CD4-positive, alpha-beta T cell treated with Interleukin-4 for 1 hour (primary cell): ENCODE measurements at regions not wholly inside any gene's neighbourhood (a gene's known extent, or its start where the extent isn't known, plus 50 kb on each side); places are given as distances from the start of the nearest gene placed in this dataset.
"Not testable (repeated sequence)": the region's sequence is repeated elsewhere in the genome, so short reads cannot be mapped to it uniquely, and the experiment has no call there.

ENCODE experiments used
- DNase-seq, 2 donors: peaks; one replicate each; pipeline ENCODE4 v3.0.0-alpha.2; 2020 to 2022

DNA sequence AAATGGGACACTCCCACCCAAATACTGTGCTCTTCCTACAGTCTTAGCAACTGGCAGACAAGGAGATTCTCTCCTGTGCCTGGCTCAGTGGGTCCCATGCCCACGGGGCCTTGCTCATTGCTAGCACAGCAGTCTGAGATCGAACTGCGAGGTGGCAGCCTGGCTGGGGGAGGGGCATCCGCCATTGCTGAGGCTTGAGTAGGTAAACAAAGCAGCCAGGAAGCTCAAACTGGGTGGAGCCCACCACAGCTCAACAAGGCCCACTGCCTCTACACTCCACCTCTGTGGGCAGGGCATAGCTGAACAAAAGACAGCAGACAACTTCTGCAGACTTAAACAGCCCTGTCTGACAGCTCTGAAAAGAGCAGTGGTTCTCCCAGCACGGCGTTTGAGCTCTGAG lies 174.8 kb downstream of the COL12A1 start:
- not testable (repeated sequence) for DNase-seq

DNA sequence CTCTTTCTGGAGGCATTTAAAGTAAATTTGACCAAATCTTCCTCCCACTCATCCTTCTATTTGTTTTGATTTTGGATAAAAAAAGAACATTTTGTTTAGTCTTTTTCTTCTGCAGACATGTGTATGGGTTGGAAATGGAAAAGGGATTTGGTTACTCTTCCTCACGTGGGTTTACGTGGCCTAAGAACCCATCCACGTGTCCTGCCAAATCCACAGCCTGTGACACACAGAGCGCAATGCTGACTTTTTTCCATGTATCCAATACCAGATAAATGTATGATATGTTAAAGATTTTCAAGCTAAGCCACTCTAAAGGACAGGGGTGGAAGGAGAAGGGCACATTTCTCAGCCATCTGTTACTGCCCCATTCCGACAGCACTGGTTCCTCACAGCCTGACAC lies 176.5 kb downstream of the COL12A1 start:
- no peak for DNase-seq

DNA sequence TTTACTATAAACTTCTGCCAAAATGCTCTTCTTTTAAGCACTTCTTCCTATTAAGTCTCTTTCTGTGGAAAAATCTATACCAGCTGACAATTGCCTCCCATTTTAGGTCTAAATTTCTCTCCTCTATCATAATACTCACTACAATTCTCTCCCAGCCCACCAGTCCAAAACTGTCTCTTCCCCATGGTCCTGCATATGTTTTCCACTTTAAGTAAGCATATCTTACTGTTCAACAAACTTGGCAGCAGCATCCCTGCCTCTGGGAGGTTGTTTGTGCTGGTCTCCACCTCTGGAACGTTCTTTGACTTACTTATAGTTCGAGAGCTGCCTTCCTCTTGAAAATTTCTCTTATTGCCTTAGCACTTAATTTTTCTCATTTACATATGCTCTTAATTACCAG lies 180.5 kb downstream of the COL12A1 start:
- DNase-seq, result no peak

DNA sequence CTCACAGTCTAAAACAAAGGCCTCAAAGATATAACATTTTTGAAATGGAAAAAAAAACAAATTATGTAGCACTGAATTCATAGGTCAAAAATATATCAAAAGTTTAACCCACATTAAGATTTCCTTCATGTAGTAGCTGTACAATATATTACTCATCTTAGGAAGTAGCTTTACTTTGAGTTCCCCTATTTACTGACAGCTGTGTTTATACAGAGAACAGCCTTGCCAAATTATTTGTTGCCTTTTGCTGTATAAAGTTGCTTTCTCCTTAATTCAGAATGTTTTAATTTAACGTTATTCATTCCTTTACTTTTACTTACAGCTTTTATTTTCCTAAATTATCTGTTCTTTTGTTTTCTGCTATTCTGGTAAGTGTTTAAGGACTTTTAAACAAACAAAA lies 181.0 kb downstream of the COL12A1 start:
- DNase-seq, result no peak

DNA sequence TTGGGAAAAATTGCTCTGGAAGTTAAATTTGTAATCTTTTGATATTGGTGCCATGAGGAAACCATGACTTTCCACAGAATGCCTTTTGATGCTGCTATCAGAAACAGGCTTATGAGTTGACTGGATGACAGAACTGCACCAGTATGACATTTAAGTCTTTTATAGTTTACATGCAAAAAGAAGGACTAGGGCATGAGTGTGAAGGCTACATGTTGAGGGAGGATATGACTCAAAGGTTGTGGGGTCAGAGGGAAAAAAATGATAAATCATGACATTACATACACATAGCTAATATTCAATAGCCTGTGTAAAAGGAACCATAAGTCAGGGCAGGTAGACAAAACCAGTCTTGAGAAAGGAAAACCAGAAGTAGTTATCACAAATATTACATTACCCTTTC lies 182.2 kb downstream of the COL12A1 start:
- no peak for DNase-seq

DNA sequence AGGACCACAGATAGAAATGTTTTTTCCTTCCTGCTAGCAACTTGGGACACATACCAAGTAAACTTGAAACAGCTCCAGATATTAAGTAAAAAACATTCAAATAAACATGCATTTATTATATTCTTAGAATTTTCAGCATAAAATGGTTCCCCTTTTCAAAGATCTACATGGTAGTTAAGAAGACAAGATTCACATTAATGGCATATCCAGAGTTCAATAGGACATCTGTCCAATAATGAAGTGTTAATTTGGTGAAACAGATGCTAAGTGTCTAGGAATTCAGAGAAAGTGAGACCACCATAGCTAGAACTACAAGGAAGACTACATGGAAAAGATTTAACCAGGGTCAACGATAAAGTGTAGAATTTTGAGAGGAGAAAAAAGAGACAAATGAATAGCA lies 184.9 kb downstream of the COL12A1 start:
- DNase-seq, result no peak

DNA sequence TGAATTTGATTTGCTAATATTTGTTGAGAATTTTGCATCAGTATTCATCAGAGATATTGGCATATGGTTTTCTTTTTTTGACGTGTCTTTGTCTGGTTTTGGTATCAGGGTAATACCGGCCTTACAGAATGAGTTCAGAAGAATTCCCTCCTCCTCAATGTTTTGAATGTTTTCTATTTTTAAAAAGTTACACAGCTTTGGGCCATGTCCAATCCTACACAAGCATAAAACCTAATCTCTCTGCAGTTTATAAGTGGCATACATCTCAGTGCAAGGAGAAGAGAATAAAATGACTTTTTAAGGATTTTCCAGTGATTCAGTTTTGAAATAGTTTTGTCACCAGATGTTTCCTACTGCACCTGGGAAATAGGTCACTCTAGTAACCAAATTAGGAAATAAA lies 185.5 kb downstream of the COL12A1 start:
- DNase-seq, result no peak

DNA sequence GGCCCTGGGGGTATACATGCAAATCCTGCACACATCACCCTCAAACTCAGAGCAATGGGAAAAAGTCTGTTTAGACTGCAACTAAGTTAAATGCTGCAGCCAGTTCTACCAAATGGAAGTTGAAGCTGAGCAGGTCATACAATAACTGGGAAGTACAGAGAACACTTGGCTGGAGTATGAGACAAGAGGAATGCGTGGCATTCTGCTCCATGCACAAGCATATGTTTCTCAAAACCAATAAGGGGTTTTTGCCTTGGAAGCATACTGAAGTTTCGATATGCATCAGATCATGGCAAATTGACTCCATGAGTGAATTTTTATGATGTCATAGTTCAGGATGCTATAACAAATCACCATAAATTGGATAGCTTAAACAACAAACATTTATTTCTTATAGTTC lies 193.8 kb downstream of the COL12A1 start:
- no peak for DNase-seq

DNA sequence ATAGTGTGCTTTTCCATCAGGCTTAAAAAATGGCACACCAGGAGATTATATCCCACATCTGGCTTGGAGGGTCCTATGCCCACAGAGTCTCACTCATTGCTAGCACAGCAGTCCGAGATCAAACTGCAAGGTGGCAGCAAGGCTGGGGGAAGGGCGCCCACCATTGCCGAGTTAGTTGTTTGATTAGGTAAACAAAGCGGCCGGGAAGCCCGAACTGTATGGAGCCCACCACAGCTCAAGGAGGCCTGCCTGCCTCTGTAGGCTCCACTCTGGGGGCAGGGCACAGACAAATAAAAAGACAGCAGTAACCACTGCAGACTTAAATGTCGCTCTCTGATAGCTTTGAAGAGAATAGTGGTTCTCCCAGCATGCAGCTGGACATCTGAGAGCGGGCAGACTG lies 201.9 kb downstream of the COL12A1 start:
- DNase-seq, result not testable (repeated sequence)

DNA sequence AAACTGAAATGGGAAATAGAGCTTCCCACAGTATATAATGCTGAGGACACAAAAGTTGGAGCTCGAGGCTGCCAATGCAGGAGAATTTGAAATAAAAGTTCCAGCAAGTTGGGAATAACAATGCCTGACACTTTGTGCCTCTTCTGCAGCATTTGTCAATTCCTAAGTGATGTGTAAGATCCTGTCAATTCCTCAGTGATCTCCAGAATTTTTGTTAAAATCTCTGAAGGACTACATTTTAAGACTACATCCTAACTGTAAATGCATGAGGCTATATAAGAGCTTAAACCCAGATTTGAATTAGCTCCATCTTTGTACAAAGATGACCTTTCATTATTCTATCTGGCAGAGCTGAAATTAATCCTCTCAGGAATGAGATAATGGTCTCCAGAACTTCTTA lies 208.2 kb downstream of the COL12A1 start:
- DNase-seq, result no peak

DNA sequence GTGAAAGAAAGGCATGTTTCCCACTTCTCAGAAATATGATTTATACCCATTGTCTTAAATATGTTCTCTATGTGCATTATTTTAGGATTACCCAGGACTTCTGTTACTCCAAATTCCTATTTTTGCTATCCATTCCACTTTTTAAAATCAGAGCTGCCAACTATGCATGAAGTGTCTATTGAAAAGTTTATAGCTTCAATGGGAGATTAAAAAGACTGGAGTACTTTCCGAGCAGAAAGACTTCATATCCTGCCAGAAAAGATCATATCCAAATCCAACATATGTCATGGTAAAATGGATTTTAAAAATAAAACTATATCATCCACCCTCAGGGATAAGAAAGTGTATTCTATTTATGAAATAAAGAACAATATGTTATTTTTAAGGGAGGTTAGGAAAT lies 212.7 kb downstream of the COL12A1 start:
- no peak for DNase-seq

DNA sequence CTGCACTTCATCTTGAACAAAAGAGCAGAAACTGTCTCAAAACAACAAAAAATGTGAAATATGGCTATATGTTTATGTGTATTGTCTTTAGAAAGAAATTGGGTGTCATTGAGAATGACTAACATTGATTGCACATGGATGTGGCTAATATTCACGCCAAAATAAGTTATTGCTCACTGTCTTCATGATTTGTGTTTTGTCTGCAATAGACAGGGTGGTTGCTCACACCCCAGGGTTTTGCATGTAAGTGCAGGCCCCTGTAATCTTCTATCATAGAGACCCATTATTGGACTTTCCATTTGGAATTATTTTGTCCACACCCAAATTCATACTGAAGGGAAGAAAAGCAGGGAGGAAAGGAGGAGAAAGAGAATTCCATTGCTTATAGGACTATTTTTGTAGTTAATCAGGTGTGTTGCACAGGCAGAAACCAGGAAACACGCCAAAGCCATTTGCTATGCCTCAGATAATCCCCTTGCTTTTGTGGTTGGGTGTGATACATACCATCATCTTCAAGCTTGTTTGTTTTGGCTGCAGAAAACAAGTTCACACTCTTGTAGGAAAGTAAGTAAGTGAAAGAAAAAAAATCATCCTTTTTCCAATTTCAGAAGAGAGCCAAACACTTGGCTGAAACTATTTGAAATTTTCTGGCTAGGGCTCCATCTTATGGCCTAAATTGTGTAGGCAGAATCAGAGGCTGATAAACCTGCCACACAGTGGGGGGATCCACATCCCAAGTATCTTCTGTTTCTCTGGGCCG lies 214.1 kb downstream of the COL12A1 start:
- DNase-seq, result no peak

DNA sequence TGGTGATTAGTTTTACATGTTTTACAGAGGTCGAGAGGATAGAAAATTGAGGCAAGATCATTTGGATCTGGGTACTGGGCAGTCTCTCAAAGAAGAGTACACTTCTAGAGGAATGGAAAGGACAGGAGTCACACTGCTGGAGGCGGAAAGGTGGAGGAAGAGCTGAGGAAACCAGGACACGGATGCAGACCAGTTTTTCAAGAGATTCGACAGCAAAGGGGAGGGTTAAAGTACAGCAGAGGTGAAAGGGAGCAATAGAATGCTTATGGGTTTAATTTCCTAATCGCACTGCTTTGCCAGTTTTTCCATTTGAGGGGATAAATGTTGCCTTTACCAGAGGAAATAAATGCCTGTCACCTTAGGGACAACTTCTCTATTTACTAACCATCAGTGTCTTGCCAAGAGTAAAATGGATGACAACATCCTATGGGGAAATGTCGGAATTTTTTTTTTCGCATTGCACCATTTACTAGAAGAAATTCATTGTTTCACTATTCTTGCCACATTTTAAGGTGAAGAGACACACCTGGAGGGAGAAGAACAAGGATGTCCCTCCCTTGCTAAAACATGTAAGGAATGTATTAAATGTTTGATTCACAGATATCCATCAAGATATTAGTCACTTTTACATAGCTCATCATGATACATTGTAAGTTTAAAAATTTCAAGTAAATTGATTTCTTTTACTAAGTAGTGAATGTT lies 226.6 kb downstream of the COL12A1 start:
- no peak for DNase-seq

DNA sequence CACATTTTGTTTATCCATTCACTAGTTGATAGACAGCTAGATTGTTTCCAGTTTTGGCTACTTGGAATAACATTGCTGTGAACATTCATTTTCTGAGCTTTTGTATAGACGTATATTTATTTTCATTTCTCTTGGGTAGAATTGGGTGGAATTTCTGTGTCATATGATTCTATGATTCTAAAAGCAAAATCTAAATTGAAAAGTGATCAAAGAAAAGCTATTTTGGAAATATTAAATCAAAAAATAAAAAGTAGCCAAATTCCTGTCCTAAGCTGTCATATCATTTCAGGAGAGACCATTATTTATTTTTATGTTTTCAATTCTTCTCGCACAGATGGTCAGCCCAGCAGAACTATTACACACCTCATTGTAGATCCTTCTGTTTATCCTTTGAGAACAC lies 229.2 kb downstream of the COL12A1 start:
- no peak for DNase-seq

DNA sequence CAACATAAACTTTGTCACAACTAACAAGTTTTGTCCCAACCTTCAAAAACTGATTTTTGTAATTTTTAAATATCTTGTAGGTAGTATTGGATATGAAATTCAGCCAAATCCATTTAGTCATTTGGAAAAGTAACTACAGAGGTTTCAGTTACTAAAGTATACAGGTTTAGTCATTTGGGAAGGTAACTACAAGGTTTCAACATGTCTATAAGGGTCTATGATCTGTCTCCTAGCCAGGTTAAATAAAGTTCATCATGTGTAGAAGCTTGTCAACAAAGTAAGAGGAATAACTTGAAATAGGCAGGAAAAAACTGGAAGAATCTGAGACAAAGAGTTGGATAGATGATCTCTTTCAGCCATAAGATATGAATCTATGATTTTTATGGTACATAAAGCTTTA lies 229.8 kb downstream of the COL12A1 start:
- DNase-seq, result no peak

DNA sequence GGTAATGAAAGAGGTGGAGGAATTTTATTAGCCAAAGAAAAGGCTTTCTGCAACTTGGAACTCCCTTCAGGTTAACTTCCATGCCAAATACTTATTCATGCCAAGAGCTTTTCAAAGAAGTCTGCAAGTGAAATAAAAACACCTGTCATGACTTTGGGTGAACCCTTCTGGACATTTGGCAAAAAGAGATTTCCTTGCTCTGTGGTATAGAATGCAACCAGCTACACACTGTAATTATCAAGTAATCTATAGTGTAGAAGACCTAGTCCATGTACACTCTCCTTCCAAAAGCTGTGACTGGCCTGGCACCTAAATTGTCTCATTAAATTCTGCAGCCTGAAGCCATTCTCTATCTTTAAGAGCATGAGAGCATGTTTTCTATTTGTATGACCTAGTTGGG lies 232.3 kb downstream of the COL12A1 start:
- DNase-seq, result no peak

DNA sequence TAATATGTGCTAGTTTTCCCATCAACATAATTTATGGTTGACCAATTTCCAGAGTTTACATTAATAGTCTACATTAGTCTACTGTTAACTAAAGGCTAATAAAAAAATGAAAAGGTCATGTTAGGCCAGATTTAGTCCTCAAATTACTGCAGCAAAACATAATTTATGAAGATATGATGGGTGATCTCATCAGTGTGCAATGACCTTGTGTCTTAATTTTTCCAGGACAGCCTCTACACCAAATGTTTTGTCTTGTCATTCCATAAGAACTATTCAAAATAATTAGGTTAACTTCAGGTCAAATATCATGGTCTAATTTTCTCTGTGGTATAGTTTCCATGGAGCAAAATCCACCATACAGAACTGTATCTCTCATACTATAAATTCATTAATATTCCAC lies 234.2 kb downstream of the COL12A1 start:
- DNase-seq, result no peak

DNA sequence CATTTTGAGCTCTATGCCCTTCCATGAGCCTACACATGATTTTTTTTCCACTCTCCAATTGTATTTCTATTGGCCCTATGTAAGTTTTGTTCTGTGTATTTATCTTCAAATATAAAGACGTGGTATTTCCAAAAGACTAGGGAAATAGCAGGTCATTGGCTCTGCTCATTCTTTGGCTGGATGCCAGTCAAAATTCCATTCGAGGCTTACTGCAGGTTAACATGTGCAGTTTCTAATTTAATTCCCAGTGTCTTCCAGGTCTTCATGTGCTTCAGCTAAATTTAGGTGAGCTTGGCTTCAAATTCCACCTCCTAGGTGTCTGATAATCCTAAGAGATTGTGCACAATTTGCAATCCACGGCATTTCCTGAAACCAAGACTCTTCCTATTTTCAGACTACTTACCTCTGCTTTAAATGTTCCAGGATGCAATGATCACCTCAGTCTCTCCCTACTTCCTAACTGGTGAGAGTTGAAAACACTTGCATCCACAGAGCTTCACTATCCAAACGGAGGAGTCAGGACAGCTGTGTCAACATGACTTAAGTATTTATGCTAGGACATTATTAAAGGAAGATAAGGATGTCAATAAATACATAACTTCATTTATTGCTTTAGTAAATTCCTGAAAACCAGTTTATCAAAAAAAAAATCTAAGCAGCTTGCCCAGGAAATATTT lies 236.1 kb downstream of the COL12A1 start:
- no peak for DNase-seq

DNA sequence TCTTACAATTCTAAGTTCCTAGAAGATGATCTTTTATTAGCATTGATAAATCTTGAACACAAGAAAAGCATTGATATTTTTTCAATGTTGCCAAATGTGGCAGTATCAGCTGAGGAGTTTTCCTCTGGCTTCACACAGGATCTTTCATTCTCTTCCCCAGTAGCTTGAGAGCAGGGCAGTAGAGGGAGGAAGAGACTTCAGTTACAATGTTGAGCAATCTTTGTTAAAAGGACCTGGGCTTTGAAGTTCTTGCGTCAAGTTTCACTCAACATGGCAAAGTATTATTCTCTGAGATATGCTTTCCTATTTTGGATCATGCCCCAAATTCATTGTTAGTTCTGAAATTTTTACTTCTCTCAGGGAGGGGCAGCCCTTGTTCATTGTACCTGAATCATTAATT lies 238.0 kb downstream of the COL12A1 start:
- DNase-seq, result no peak

DNA sequence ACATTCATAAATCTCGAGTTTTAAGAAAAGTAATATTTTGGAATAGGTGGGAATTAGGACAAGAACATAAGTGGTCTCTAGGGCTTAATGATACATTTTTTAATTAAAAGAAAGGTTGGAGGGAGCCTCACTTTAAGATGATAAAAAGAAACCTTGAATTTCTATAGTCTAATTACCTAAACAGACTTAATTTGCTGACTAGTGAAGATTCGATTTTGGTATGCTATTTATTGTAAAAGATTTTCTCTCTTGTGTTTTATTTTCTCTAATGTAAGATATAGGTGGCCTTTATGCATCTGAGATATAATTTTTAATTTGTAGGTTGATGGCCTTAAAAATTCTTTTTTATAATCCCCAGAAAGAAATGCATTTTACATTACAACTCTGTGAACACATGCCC lies 239.1 kb downstream of the COL12A1 start:
- DNase-seq, result no peak

DNA sequence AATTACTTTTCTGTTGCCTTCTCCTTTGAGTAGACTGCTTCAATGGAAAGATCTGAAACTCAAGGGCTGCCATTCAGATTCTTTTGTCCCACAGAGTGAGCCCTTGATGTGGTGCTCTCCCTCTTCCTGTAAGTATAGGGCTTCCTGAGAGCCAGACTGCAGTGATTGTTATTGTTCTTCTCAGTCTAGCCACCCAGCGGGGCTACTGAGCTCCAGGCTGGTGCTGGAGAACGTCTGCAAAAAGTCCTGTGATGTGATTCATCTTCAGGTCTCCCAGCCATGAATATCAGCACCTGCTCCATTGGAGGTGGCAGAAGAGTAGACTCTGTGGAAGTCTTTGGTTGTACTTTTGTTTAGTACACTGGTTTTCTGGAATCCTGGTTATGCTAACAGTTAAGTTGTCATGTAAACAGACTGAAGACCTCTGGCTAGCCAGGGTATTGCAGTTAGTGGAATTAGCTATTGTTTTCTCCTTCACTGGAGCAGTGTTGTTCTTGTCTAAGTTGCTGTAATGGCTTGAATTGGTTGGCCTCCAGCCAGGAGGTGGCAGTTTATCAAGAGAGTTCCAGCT lies 240.9 kb downstream of the COL12A1 start:
- no peak for DNase-seq

DNA sequence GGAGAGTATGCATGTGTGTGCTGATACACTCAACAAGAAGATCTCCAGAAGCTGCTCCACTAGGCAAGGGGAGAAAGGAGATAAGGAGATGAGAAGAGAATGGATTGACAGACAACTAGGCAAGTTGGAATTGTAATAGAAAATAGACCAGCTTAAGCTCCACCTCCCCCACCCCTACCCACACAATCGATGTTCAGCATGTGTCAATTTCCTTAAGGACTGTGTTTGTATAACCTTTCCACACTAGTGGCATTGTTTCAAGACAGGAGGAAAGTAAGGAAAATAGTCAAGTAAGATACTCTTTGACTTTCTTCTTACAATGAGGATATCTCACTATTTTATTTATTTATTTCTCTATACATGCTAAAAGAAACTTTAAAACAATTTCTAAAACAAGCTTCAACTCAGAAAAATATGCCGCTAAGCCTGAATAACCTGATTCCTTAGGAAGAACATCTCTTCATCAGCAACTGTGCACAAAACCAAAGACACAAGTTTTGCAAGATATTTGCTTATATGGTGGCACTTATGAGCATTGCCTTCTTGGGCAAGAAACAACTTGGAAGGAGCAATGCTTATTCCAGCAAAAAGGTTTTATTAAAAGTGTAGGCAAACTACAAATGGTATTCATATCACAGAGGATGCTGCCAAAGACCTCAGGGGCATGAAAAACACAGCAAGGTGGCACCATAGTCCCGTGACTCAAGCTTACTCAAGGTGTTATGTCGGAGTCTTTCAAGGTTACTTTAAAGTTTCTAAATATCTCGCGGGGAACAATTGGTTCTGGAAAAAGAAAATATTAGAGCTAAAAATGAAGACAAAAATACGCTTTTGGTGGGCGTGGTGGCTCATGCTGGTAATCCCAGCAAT lies 249.1 kb downstream of the COL12A1 start:
- DNase-seq, result no peak

DNA sequence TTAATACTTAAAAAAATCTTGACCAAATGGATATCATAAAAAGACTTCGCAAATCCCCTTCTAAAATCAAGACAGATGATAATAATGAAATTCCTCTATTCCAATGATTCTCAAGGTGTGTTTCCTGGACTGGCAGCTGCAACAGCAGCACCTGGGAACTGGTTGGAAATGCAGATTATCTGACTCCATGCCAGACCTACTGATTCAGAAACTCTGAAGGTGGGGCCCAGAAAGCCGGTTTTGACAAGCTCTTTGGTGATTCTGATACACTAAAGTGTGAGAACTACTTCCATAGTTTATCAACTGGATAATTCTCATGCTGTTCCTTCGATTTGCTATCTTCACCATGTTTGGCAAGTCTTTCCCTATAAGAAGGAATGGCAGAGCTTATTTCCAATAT lies 252.1 kb downstream of the COL12A1 start:
- DNase-seq, result no peak
